Activated T-cell treated with anti-CD3 and anti-CD28 coated beads for 48 hours (primary cell): ENCODE measurements at regions not wholly inside any gene's neighbourhood (a gene's known extent, or its start where the extent isn't known, plus 50 kb on each side); places are given as distances from the start of the nearest gene placed in this dataset.

Experiments
- DNase-seq: peaks from one replicate; pipeline ENCODE4 v3.0.0-alpha.2; 2020; ENCODE audit warnings: low read depth

DNA sequence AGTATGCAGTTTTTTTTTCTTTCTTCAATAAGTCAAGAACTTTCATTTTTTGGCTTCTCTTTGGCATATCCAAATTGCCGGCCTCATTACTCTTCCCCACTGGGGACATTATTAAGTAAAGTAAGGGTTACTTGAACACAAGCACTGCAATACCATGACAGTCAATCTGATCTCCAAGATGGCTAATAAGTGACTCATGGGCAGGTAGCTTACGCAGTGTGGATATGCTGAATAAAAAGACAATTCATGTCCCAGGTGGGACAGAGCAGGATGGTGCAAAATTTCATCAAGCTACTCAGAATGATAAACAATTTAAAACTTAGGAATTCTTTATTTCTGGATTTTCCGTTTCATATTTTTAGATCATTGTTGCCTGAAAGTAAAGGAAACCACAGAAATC is 671.8 kb downstream of the ACTL7B start:
- no peak for DNase-seq

DNA sequence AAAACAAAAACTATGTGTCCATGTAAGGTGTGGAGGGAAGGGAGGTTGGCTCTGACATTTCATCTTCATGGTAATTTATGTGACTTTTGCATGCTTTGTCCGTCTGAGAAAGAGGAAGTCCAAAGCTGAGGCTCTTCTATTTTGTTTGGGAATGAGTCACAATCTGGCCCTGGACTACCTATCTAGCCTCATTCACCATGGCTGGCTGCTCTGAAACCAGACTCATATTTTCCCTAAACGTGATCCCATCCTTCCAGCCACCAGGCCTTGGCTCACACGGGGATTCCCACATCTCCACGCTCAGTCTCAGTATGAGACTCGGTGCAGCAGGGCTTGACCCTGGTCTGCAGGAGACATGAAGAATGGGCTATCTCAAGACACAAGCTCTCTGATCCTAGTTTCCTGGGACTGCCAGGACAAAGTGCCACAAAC is 672.8 kb downstream of the ACTL7B start:
- no peak for DNase-seq

DNA sequence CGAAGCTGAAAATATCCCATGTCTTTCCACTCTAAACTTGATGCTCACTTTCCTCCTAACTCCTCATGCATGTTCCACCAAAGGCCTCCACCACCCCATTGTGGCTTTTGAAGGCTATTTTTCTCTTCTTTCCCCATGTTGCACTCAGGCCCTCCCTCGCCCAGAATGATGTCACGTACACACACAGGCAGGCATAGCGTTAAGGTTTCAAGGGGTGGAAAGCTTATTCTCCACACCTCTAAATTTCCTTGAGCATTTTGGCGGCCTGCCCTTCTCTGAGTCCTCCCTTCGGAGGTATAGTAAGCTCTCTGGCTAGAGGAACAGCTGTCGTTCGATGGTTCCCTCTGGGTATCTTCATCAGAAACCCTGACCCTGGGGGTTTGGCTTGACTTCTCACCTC is 673.5 kb downstream of the ACTL7B start:
- DNase-seq, result no peak

DNA sequence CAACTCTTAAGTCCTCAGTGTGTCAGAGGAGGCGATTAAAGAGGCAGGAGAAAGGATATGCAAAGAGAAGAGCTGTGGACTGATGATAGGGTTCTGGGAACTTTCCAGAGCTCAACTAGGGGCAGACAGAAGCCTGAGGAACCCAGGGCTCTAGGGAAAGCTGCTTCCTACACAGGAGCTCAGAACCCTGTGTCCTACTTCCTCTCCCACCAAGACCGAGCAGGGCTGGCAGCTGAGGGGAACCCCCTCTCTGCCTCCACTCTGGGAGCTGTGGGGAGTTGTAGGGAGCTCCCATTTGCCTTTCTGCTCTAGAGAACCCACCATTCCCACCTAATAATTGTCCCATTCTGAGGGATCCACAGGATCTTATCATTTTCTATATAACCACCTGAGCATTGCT is 674.3 kb downstream of the ACTL7B start:
- DNase-seq, result no peak

DNA sequence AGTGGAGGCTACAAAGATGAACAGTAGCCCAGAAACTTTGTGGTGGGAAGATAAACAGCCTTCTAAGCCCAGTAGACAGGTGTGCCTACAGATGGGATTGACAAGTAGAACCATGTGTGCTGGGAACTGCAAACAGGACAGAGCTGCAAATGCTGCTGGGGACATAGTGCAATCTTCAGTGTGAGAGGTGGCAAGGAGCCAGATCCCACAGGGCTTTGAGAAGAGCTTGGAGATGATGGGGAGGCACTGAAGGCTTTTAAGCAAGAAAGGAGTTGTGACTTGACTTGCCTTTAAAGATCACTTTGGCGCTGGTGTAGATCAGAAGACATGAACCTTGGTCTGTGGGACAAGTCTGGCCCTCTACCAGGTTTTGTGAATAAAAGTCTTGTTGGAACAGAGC is 675.2 kb downstream of the ACTL7B start:
- DNase-seq, result no peak

DNA sequence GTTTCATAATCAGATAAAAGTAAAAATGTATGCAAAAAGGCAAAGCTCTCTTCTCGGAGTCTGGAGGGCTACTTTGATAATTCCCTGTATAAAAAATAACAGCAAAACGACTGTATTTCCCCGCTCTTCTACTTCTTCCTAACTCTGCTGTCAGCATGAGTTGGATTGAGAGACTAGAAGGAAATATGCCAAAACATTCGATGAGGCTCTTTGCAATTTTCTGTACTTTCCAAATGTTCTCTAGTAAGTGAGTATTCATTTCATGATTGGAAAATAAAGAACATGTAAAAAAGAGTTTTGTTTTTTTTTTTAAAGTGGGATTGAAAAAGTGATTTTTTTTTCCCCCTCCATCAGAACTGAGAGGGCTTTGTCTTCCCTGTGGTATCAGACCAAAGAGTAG is 677.5 kb downstream of the ACTL7B start:
- no peak for DNase-seq

DNA sequence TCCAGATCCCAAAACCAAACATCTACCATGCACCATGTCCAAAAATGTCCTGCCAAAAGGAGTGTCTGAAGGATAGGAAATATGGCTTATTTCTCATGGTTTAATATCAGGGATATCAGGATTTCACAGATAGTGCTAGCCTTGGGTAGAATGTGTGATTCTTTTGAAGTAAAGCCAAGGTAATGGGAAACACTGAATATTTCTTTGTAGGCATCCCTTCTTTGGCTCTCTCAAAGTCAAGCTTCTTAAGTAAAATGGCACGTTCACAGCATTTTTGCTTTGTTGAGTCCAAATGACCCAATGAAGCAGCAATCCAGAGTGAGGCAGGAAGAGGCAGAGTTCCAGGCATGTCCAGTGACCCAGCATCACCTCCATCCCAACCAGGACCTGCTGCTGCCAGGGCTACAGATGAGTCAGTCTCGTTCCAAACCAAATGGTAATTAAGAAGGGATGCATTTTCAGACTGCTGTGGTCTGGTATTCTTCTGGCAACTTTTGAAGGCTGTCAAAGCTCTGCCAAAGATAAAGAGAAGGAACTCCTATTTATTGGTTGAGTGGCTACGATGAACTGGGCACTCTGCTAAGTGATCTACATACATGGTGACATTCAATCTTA is 678.8 kb upstream of the KLF4 start:
- no peak for DNase-seq

DNA sequence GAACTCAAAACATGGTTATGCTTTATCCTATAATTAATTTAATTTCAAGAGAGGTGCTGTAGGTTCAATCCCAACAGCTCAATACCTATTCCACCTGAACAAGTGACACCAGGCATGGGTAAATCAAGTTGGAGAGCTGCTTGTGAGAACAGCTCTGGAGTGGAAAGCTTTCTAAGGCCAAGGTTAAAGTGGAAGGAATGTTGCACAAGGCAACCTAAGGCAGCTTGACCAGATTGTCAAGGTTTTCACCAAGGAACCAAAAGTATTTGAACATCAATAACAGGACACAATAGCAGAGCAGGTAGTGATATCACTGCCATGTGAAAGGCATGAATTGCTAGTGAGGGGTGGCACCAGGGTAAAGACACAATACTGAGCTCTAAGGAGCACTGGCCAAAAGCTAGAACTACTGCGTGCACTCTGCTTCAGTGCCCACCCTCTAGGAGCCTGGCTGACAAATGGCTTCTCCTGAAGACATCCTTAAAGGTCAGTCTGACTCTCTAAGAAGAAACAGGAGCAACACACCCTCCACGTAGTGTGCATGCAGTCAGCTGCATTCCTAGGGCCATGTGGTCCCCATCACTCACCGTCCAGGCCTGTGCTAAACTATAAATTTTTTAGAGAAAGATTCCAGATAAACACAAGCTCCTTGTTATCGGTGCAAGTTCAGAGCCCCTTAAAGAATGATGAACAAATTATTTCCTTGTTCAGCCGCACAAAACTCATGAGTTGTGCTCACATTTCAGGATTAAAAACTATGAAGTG is 677.7 kb upstream of the KLF4 start:
- DNase-seq, result no peak

DNA sequence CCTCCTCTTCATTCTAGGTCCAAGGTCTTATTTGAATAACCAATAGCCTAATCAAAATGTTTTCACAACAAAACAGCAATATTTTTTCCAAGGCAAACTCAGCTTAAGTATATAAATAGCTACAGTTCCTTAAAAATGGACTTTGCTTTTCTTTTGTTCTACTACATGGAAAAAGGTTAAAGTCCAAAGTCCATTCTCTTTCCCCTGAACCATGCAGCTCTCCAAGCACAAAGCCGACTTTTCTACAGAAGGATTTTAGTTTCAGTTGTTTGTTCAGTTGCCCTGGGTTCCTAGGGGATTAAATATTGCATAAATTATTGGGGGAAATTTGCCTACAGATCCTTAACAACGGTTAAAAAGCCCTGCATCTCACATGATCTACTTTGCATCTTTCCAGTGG is 677.0 kb upstream of the KLF4 start:
- DNase-seq, result no peak

DNA sequence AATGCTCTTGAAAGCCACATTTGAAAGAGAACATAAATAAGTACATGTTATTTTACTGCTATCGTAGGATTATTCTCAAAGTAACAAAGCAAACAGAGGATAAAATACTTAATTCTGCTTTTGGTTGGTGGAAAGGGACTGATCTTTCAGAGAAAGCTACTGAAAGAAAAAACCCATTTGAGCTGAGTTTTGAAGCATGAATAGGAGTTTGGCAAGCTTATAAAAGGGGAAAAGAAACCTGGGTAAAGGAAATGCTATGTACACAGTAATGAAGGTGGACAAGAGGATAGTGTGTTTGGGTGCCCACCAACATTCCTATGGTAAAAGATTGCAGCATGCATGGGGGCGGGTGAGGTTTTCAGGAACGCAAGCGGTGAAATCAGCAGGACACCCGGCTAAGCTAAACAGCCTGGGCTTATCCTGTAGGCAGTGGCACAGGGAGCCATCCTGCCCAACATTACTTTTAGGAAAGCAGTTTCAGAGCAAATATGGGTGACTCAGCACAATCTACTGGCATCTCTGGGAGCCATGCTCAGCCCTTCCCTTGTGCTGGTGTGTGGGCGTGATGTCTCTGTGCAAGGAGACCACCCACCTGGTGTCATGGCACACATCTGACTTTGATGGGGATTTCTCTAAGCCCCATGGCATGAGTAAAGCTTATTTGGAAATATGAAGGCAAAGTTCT is 673.9 kb upstream of the KLF4 start:
- DNase-seq, result no peak

DNA sequence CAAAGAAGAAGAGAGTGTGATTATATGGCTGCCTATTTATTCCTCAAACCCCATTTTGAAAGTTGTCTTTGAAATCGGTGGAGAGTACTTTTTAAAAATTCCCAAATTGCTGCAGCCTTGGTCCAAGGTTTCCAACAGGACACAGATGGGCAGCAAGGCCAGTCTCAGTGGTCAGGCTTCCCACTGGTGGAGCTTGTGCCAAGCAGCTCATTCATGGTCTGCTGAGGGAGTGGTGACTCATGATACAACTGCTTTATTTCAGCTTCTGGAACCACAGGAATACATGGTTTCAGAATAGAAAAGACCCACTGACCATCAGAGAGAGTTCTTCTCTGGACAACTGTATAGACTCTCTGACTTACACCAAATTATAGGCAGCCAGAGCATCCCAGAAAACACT is 673.1 kb upstream of the KLF4 start:
- DNase-seq, result no peak

DNA sequence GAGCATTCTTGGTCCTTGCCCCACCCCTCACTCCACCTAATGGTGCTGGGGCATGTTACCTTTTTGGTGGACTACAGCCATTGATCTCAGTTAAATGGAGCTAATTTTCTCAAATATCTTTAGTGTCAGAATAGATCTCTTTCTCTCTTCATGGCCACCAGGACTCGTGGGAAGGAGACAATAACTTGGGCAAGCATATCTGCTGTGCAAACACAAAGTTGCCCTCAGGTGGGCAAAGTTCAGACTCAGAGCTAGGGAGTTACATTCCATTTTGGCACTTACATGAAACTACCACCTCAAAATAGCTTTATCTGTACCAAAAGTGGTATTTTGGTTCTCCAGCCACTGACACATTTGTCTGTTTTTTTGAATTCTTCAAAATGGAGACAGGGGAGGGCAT is 671.9 kb upstream of the KLF4 start:
- no peak for DNase-seq

DNA sequence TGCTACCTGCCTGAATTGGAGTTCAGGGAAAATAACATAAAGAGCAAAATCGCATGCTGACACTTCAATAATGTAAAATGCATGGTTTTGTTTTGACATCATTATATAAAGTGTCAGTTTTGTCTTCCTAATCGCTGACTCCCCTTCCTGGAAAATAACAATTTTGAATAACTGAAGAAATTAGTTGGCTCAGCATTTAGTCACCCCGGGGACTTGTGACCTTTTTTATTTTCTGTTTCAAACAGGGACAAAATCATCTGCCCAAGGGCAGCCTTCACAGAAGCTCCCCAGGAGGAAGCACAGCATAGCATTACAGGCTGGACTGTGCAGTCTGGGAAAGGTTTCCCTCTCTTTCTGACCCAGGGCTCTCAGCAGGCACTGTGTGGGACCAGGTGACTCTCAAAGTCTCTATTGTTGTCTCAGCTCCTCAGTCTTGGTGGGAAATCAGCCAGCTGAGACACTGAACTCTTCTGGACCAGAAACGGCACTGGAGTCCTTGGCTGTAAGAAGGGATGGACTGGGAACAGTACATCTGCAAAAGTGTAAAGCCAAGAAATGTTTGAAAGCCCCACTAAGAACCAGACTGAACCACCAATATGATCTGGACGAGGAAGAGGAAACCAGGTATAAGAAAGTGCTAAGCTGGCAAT is 671.3 kb upstream of the KLF4 start:
- DNase-seq, result no peak

DNA sequence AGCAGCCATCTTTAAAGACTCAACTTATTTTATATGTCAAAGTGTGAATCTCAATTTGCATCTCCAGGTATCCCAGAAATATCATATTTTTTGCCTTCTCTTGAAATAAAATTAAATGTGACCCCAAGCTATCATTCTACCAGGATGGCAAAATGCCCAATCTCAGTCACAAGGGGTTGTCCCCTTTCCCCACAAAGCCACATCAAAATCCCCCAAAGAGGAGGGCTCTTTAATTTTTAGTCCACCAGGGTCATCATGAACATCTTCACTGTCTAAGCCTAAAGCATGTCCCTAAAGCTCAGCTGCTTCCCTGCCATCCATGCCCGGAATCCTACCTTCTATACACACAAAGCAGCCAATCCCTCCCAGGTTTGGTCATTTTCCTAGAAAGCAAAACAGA is 670.5 kb upstream of the KLF4 start:
- DNase-seq, result no peak

DNA sequence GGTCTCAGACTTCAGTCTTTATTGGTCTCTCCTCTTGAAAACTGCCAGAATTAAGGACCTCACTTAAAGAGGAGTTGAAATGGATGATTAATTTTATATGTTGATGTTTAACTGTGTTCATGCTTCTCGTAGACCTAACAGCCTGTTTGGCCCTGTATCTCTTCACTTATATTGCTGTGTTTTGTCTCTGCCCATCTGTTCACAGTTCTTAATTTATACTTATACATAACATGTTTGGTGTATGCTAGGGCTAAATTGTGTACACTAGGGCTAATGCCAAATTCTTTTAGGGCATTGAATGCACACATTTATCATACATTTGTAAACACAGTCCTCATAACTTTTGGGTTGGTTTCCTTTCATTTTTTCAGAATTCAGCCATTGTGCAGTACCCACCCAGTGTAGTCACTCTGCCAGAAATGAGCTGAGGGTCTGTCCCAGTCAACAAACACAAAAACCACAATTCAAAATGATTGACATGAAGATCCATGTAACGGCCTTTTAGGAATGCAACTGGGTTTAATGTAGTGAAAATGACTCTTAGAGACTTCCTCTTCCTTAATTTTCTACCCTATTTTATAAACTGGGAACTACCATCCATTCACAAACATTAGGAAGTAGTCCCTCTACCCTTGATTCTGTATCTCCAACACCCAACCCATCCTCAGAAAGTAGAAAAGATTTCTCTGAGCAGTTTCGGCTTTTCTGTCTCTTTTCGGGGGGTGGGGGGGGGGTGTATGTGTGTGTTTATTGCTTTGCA is 668.8 kb upstream of the KLF4 start:
- DNase-seq, result no peak

DNA sequence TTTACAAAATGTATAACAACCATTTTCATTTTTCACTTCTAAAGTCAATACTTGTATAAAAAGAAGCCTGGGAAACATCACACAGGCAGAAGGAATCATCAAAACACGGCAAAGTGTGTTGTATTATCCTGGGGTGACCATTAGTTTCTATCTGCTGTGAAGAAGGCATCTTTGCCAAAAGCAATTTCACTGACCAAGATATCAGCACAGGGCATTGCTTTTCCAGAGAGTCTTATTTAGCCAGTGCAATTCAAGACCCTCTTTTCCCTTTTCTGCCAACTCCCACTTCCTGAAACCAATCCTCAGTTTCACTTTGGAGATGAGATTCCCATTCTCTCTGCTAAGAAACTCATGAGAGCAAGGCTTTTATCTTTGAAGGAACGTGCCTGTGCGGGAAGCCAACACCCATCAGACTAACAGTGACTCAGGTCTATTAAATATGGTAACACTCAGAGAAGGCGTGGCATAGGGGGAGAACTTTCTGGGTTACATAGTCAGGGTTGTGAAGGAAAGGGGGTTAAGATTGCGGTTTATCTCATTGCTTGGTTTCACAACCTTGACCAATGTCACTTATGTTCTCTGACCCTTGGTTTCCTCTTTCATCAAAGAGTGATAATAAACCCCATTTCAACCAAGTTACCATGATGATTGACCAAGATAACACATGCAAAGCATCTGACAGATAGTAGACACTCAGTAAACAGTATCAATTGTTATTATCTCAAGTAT is 666.9 kb upstream of the KLF4 start:
- no peak for DNase-seq

DNA sequence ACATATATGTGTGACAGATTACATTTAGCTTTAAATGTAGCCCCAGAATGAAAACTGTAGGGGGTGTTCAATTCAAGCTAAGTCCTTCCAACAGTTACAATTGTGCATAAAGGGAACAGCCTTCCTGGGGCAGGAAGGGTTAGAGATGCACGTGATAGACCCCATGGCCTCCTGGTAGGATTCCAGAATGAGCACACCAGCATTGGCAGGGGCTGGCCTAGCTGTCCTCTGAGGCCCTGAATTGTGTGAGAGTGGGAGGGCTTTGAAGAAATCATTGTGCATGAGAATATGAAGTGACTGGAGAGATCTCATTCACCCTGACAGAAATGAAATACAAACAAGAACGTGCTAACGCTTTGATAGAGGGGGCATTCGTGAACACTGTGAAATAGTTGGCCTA is 663.8 kb upstream of the KLF4 start:
- no peak for DNase-seq

DNA sequence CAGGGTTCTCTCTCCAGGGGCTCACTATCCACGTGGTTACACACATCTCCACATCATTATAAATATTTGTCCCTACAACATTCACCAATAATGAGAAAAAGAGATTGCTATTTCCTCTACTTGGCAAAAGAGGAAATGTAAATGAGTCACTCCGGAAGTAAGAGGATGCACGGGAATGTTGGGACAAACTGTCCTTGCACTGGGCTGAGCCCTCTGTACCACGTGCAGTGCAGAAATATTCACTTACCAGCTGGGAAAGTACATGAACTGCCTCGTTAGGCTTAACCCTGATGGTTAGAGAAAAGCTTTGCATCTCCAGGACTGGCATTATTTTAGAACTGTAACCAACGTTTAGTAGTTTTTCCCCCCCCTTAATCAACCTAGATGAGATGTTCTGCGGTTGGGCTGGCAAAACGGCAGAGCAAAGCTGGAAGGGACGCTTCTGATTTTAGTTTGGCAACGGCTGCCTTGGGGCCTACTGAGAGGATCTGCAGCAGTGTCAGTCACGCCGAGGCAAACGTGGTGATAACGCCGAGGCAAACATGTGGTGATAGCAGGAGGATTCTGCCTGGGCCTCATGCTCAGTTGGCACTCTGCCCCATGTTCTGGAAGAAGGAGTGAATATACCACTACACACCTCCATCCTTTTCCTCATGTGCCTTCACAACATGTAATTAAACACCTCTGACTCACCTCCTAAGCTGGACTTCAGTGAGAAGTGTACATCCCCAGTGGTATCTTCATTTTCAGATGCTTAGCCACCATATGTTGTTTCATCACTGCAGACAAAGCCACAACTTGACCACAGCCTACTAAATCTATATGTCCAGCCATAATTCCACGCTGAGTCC is 661.4 kb upstream of the KLF4 start:
- DNase-seq, result no peak

DNA sequence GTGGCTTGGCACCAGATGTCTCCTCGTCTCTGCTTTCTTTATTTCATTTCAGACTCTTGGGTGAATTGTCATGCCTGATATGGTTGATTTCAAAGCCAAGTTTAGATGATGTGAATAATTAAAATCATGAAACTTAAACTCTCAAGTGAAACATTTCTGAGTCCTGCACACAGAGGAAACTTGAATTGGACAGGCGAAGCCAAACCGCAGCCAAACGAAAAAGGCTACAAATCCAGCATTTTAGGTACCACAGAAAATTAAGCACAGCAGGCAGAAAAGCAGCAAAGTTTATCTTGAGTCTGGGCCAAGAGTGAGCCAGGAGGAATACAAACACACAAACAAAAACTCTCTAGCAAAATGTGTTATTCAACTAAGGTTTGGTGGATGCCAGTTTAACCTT is 659.8 kb upstream of the KLF4 start:
- DNase-seq, result no peak

DNA sequence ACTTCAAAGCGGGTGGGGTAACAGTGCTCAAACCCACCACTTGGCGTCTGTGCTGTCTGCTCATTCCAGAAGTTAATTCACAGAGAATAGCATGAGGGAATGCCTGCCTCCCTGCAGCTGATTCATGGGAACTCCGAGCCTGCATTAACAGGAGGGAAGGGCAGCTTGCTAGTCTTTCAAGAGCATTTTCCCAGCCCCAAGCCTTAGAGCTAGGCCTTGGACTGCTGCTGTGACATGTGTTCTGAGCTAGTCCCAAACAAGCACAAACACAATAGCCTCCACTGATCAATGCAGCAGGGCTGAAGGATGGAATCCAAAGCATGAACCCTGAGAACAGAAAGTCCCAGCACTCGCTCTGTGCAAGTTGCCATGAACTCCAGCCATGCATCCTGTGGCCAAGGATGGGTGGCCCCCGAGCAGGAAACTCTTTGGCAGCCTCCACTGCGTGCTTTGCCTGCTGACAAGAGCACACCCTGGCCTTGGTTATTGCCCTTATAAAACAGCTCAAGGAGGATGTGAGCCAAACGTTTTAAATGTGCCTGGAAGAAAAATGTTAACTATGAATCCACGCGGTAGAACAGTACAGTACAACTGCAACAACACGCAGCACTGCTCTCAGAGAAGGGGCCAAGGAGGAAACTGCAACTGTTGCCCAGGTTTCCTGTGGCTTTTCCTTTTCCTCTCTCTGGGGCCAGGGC is 653.1 kb upstream of the KLF4 start:
- no peak for DNase-seq
